ENCODE measurements at regions not wholly inside any gene's neighbourhood (a gene's known extent, or its start where the extent isn't known, plus 50 kb on each side); places are given as distances from the start of the nearest gene placed in this dataset.

- no peak for TF ChIP-seq POLR2A (IDR thresholded peaks at IDR 0.05; ENCODE audit: low read depth, low read length)
- no peak for TF ChIP-seq POLR2AphosphoS5 (IDR thresholded peaks at IDR 0.05; ENCODE audit: low read depth, low read length)
These were observed 597.3 kb downstream of the ZIC1 start for GRCh38 chr3:148006508-148006907.

All from GM12891 (cell line).